Keratinocyte (primary cell): ENCODE measurements at regions not wholly inside any gene's neighbourhood (a gene's known extent, or its start where the extent isn't known, plus 50 kb on each side); places are given as distances from the start of the nearest gene placed in this dataset.

Experiments
- DNase-seq: peaks from one replicate; pipeline ENCODE4 v3.0.0-alpha.2; 2011; ENCODE audit warnings: low read depth, missing footprints, low spot score
- FAIRE-seq: peaks from 2 replicates; lab custom pipeline; 2011; peaks lifted over from hg19 to GRCh38; lab: Jason Lieb, UNC
- H2AFZ ChIP-seq: 2 replicates; pipeline ENCODE4 v1.6.0; 2012; ENCODE audit warnings: low read length, control low read depth, inconsistent platforms; ENCODE audit not compliant: control insufficient read depth
- H3K27ac ChIP-seq: 2 replicates; pipeline ENCODE4 v1.5.1; 2011; ENCODE audit warnings: low read length; ENCODE audit not compliant: control insufficient read depth, insufficient read depth
- H3K27me3 ChIP-seq: 3 replicates; pipeline ENCODE4 v1.6.0; 2011; ENCODE audit warnings: low read length; ENCODE audit not compliant: control insufficient read depth, insufficient read depth; ENCODE audit errors: extremely low read depth
- H3K36me3 ChIP-seq, 2 experiments: 2 replicates in 1 of 2; 3 replicates in 1 of 2; pipeline ENCODE4 v1.5.1; 2011; ENCODE audit warnings: low read length in 2 of 2, mild to moderate bottlenecking in 1 of 2; ENCODE audit not compliant: control insufficient read depth in 2 of 2, insufficient read depth in 2 of 2; ENCODE audit errors: extremely low read depth in 1 of 2
- H3K4me1 ChIP-seq: 3 replicates; pipeline ENCODE4 v1.5.1; 2011; ENCODE audit warnings: low read length; ENCODE audit not compliant: control insufficient read depth, insufficient read depth; ENCODE audit errors: extremely low read depth
- H3K4me2 ChIP-seq: 3 replicates; pipeline ENCODE4 v1.6.0; 2011; ENCODE audit warnings: low read depth, low read length; ENCODE audit not compliant: control insufficient read depth, insufficient read depth; ENCODE audit errors: extremely low read depth
- H3K4me3 ChIP-seq, 3 experiments: fragments of 200-600 bp in 1 of 3; sonication (generic) in 1 of 3; 2 replicates in 2 of 3; 3 replicates in 1 of 3; pipeline ENCODE4 v1.5.1; 2011 to 2016; ENCODE audit warnings: low read length in 3 of 3, mild to moderate bottlenecking in 3 of 3, control low read depth in 2 of 3, inconsistent platforms in 1 of 3, low read depth in 1 of 3, mixed read lengths in 1 of 3, mixed run types in 1 of 3, moderate library complexity in 1 of 3; ENCODE audit not compliant: control insufficient read depth in 2 of 3, insufficient read depth in 2 of 3; ENCODE audit errors: extremely low read depth in 1 of 3
- H3K79me2 ChIP-seq: 2 replicates; pipeline ENCODE4 v1.6.0; 2012; ENCODE audit warnings: low read length; ENCODE audit not compliant: control insufficient read depth, insufficient read depth
- H3K9ac ChIP-seq: 3 replicates; pipeline ENCODE4 v1.6.0; 2011; ENCODE audit warnings: low read length; ENCODE audit not compliant: control insufficient read depth, insufficient read depth; ENCODE audit errors: extremely low read depth
- H3K9me1 ChIP-seq: 3 replicates; pipeline ENCODE4 v1.6.0; 2011; ENCODE audit warnings: low read length; ENCODE audit not compliant: control insufficient read depth, insufficient read depth; ENCODE audit errors: extremely low read depth
- H3K9me3 ChIP-seq: 2 replicates; pipeline ENCODE4 v1.5.1; 2012; ENCODE audit warnings: low read depth, low read length; ENCODE audit not compliant: control insufficient read depth
- H4K20me1 ChIP-seq: 3 replicates; pipeline ENCODE4 v1.6.0; 2011; ENCODE audit warnings: low read length; ENCODE audit not compliant: control insufficient read depth, insufficient read depth; ENCODE audit errors: extremely low read depth
- CTCF ChIP-seq, 3 experiments: IDR thresholded peaks in 1 of 3; conservative IDR thresholded peaks in 1 of 3; optimal IDR thresholded peaks in 1 of 3; 2 replicates in 2 of 3; 3 replicates in 1 of 3; pipeline versions ENCODE3 to v1.5.1; 2011; ENCODE audit warnings: low read length in 3 of 3, mild to moderate bottlenecking in 3 of 3, moderate library complexity in 2 of 3, control low read depth in 1 of 3, inconsistent platforms in 1 of 3; ENCODE audit not compliant: insufficient read depth in 2 of 3; ENCODE audit errors: extremely low read depth in 1 of 3
- EZH2 ChIP-seq: IDR thresholded peaks from one replicate; pipeline ENCODE4 v1.6.1; 2012; ENCODE audit warnings: inconsistent platforms, mild to moderate bottlenecking, low read length, moderate library complexity
- dilution Hi-C: fragments of 300-500 bp; cut with MboI; formaldehyde crosslinking; loops from one replicate; pipeline ENCODE4 v1.7.0; 2020; ENCODE audit warnings: low sequenced_read_pairs; ENCODE audit not compliant: extremely low pct_ligation_motif_present

GRCh38 chr15:92289733-92290132 is 103.9 kb upstream of the ST8SIA2 start:
- dilution Hi-C loops = no loop called here
- no peaks in the 10 kb centered on the region for H3K4me1 ChIP-seq
- no peaks in the 10 kb centered on the region for H3K79me2 ChIP-seq
- no peaks in the 10 kb centered on the region for H3K9me3 ChIP-seq
- no peak overlapping the region for H3K4me2 ChIP-seq
- no peak overlapping the region for H3K27ac ChIP-seq
- TF ChIP-seq CTCF (optimal IDR thresholded peaks at IDR 0.05 in 1 of 3, IDR thresholded peaks at IDR 0.05 in 1 of 3, conservative IDR thresholded peaks at IDR 0.05 in 1 of 3; ENCODE audit: extremely low read depth in 1 of 3, insufficient read depth in 2 of 3, low read length in 3 of 3) (no peak), EZH2 (no peak)
- H4K20me1 ChIP-seq = no peaks in the 10 kb centered on the region
- no peak for FAIRE-seq
- H3K27me3 ChIP-seq = no peaks in the 10 kb centered on the region
- H2AFZ ChIP-seq = no peak overlapping the region
- H3K36me3 ChIP-seq = no peaks in the 10 kb centered on the region
- H3K4me3 ChIP-seq = no peak overlapping the region
- no peak for DNase-seq
- no peak overlapping the region for H3K9ac ChIP-seq
- H3K9me1 ChIP-seq = no peaks in the 10 kb centered on the region

DNA sequence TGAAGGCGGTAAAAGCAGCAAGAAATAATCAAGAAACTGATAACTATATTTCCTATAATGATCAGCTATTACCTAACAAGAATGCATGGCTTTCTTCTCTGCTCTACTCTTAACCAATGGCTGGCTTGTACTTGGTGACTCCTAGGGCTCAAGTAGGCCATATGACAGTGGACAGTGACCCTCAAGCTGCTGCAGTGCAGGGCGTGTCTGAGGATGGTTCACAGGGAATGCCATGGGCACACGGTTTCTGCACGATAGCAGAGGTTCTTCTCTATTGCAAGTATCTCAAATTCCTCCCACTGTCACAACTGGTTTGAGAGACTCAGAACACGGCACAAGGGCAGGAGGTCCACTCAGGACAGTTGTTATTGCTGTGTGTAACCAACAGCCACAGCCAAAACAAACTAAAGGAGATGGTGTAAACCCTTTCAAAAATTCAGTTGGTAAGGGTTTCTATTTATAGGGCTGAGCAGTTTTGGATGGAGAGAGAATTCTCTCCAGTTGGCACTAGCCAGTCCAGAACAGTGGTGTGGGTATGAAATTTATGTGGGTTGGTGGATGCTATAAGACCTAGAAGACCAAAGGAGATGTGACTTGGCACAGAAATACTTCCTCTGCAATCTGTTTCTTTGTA is 103.2 kb upstream of the ST8SIA2 start:
- TF ChIP-seq CTCF (optimal IDR thresholded peaks at IDR 0.05 in 1 of 3, IDR thresholded peaks at IDR 0.05 in 1 of 3, conservative IDR thresholded peaks at IDR 0.05 in 1 of 3; ENCODE audit: extremely low read depth in 1 of 3, insufficient read depth in 2 of 3, low read length in 3 of 3) = no peak
- no peak for TF ChIP-seq EZH2
- H3K27me3 ChIP-seq = no peaks in the 10 kb centered on the region
- no peaks in the 10 kb centered on the region for H3K79me2 ChIP-seq
- no peak for DNase-seq
- H3K4me3 ChIP-seq = no peak overlapping the region
- H4K20me1 ChIP-seq = no peaks in the 10 kb centered on the region
- no peaks in the 10 kb centered on the region for H3K4me1 ChIP-seq
- H3K27ac ChIP-seq = no peak overlapping the region
- H2AFZ ChIP-seq = no peak overlapping the region
- H3K9me1 ChIP-seq = no peaks in the 10 kb centered on the region
- no peaks in the 10 kb centered on the region for H3K9me3 ChIP-seq
- H3K9ac ChIP-seq = no peak overlapping the region
- H3K4me2 ChIP-seq = no peak overlapping the region
- dilution Hi-C loops = no loop called here
- no peak for FAIRE-seq
- no peaks in the 10 kb centered on the region for H3K36me3 ChIP-seq
